DOHH2 (cell line): ENCODE measurements at regions not wholly inside any gene's neighbourhood (a gene's known extent, or its start where the extent isn't known, plus 50 kb on each side); places are given as distances from the start of the nearest gene placed in this dataset.
A peak's percentile ranks its signal among the peaks of the same experiment; 100 is the strongest.

Source experiments
- H3F3A ChIP-seq: fragments of 200-600 bp; sonication (generic), shearing (Covaris generic); 2 replicates; pipeline ENCODE4 v1.6.0; 2016; ENCODE audit warnings: antibody characterized with exemption, mild to moderate bottlenecking; ENCODE audit not compliant: control insufficient read depth, insufficient read depth
- H3K27ac ChIP-seq: fragments of 200-600 bp; sonication (generic); 2 replicates; pipeline ENCODE4 v1.5.1; 2014; ENCODE audit warnings: low read depth, mild to moderate bottlenecking, low read length, moderate library complexity
- H3K27me3 ChIP-seq: fragments of 200-600 bp; sonication (generic); 2 replicates; pipeline ENCODE4 v1.6.1; 2014; ENCODE audit warnings: mild to moderate bottlenecking, low read length, mixed read lengths; ENCODE audit not compliant: control insufficient read depth
- H3K36me3 ChIP-seq: fragments of 200-600 bp; sonication (generic); 2 replicates; pipeline ENCODE4 v1.6.1; 2014; ENCODE audit warnings: mild to moderate bottlenecking, low read length, moderate library complexity, mixed read lengths; ENCODE audit not compliant: control insufficient read depth
- H3K4me1 ChIP-seq: fragments of 200-600 bp; sonication (generic); 2 replicates; pipeline ENCODE4 v1.6.1; 2014; ENCODE audit warnings: mild to moderate bottlenecking, low read length, mixed read lengths; ENCODE audit not compliant: control insufficient read depth
- H3K4me2 ChIP-seq: fragments of 200-600 bp; sonication (generic); 2 replicates; pipeline ENCODE4 v1.6.0; 2014; ENCODE audit warnings: mild to moderate bottlenecking, low read length, moderate library complexity
- H3K4me3 ChIP-seq: fragments of 200-600 bp; sonication (generic); 2 replicates; pipeline ENCODE4 v1.5.1; 2014; ENCODE audit warnings: mild to moderate bottlenecking, low read length, mixed read lengths
- H3K79me2 ChIP-seq: fragments of 200-600 bp; sonication (generic); 2 replicates; pipeline ENCODE4 v1.6.1; 2014; ENCODE audit warnings: mild to moderate bottlenecking, low read length, mixed read lengths; ENCODE audit not compliant: control insufficient read depth
- H3K9me2 ChIP-seq: fragments of 200-600 bp; sonication (generic); replicated peaks from 2 replicates; pipeline ENCODE4 v1.6.1; 2014; ENCODE audit warnings: mild to moderate bottlenecking, low read length, mixed read lengths; ENCODE audit not compliant: control insufficient read depth
- H3K9me3 ChIP-seq: fragments of 200-600 bp; sonication (generic); 2 replicates; pipeline ENCODE4 v1.6.1; 2014; ENCODE audit warnings: antibody characterized with exemption, low read length, mixed read lengths; ENCODE audit not compliant: control insufficient read depth, insufficient read depth
- H4K20me1 ChIP-seq: fragments of 200-600 bp; sonication (generic); 2 replicates; pipeline ENCODE4 v1.6.0; 2014; ENCODE audit warnings: low read depth, mild to moderate bottlenecking, antibody characterized with exemption, low read length, moderate library complexity; ENCODE audit not compliant: control insufficient read depth, insufficient read depth
- CTCF ChIP-seq: fragments of 200-600 bp; sonication (generic); IDR thresholded peaks from one replicate; pipeline ENCODE4 v1.5.1; 2014; ENCODE audit warnings: antibody characterized with exemption, mild to moderate bottlenecking, low read depth, low read length; ENCODE audit not compliant: poor library complexity, severe bottlenecking
- EZH2phosphoT487 ChIP-seq: fragments of 200-600 bp; sonication (generic); IDR thresholded peaks from 2 replicates; pipeline ENCODE4 v1.6.1; 2017; ENCODE audit warnings: borderline replicate concordance, mild to moderate bottlenecking, antibody characterized with exemption, low read length, moderate library complexity, mixed read lengths

GRCh38 chr9:78724896-78725295 is 428.0 kb downstream of the PSAT1 start:
- no peaks in the 10 kb centered on the region for H3K36me3 ChIP-seq
- no peaks in the 10 kb centered on the region for H3K79me2 ChIP-seq
- TF ChIP-seq CTCF = no peak
- TF ChIP-seq EZH2phosphoT487 = no peak
- H3K4me3 ChIP-seq = no peak overlapping the region
- peaks cover 23% of the 10 kb centered on the region for H3K4me1 ChIP-seq
- H3F3A ChIP-seq = no peaks in the 10 kb centered on the region
- no peaks in the 10 kb centered on the region for H3K27me3 ChIP-seq
- H3K9me3 ChIP-seq = peaks cover 16% of the 10 kb centered on the region; the same call in 1 of the 2 replicates
- no peaks in the 10 kb centered on the region for H3K9me2 ChIP-seq
- peak overlapping the region; percentile 18; the same call in 1 of the 2 replicates for H3K4me2 ChIP-seq
- H4K20me1 ChIP-seq = no peaks in the 10 kb centered on the region
- peak overlapping the region; percentile 59 for H3K27ac ChIP-seq

GRCh38 chr9:78725503-78725902 is 428.6 kb downstream of the PSAT1 start:
- peak overlapping the region; percentile 18 for H3K4me2 ChIP-seq
- TF ChIP-seq EZH2phosphoT487 = no peak
- TF ChIP-seq CTCF = no peak
- H3K27ac ChIP-seq = peak overlapping the region; percentile 59
- peaks cover 16% of the 10 kb centered on the region; the same call in 1 of the 2 replicates for H3K9me3 ChIP-seq
- H3K36me3 ChIP-seq = no peaks in the 10 kb centered on the region
- H3K27me3 ChIP-seq = no peaks in the 10 kb centered on the region
- peak overlapping the region; percentile 29; the same call in 1 of the 2 replicates for H3K4me3 ChIP-seq
- no peaks in the 10 kb centered on the region for H4K20me1 ChIP-seq
- H3K4me1 ChIP-seq = peaks cover 23% of the 10 kb centered on the region
- no peaks in the 10 kb centered on the region for H3K9me2 ChIP-seq
- no peaks in the 10 kb centered on the region for H3F3A ChIP-seq
- no peaks in the 10 kb centered on the region for H3K79me2 ChIP-seq

- H3K36me3 ChIP-seq = no peaks in the 10 kb centered on the region
- H3K9me2 ChIP-seq = no peaks in the 10 kb centered on the region
- H4K20me1 ChIP-seq = no peaks in the 10 kb centered on the region
- H3K4me3 ChIP-seq = no peak overlapping the region
- TF ChIP-seq EZH2phosphoT487 = no peak
- TF ChIP-seq CTCF = no peak
- H3F3A ChIP-seq = no peaks in the 10 kb centered on the region
- no peak overlapping the region for H3K27ac ChIP-seq
- H3K4me1 ChIP-seq = no peaks in the 10 kb centered on the region
- no peaks in the 10 kb centered on the region for H3K79me2 ChIP-seq
- H3K4me2 ChIP-seq = no peak overlapping the region
- no peaks in the 10 kb centered on the region for H3K27me3 ChIP-seq
- no peaks in the 10 kb centered on the region for H3K9me3 ChIP-seq
These were observed 448.4 kb downstream of the PSAT1 start for GRCh38 chr9:78745331-78745730.
